ENCODE measurements at regions not wholly inside any gene's neighbourhood (a gene's known extent, or its start where the extent isn't known, plus 50 kb on each side); places are given as distances from the start of the nearest gene placed in this dataset.

DNA sequence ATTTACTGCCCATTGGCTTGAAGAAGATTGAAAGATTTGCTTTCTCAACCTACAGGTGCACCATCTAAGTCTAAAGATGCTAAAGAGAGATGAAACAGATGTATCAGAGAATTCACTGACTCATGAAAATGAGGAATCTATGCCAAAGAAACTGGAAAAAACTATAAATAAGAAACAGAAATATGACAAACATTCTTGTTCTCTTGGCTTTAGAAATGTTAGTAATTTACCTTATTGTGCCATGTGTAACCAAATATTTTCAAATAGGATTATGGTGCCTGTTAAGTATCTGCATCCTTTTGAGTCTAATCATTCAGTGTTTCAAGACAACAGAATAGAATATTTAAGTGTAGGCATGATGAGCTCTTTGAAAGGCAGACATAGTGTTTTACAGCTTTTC is 271.5 kb downstream of the MEX3B start:
- Mint-ChIP-seq H3K9me3 (ENCODE audit: unreplicated experiment) (peaks cover 10% of the 10 kb centered on the region), H3K4me1 (ENCODE audit: low read depth, unreplicated experiment) (no peaks in the 10 kb centered on the region), H3K36me3 (ENCODE audit: insufficient read depth, unreplicated experiment) (no peaks in the 10 kb centered on the region), H3K4me3 (ENCODE audit: unreplicated experiment) (no peak overlapping the region), H3K27ac (ENCODE audit: unreplicated experiment) (no peak overlapping the region), H3K27me3 (ENCODE audit: insufficient read depth, unreplicated experiment) (no peaks in the 10 kb centered on the region)
- intact Hi-C loops (cut with micrococcal nuclease; ENCODE audit: unreplicated experiment): no loop called here
- TF ChIP-seq, protein P1, sequence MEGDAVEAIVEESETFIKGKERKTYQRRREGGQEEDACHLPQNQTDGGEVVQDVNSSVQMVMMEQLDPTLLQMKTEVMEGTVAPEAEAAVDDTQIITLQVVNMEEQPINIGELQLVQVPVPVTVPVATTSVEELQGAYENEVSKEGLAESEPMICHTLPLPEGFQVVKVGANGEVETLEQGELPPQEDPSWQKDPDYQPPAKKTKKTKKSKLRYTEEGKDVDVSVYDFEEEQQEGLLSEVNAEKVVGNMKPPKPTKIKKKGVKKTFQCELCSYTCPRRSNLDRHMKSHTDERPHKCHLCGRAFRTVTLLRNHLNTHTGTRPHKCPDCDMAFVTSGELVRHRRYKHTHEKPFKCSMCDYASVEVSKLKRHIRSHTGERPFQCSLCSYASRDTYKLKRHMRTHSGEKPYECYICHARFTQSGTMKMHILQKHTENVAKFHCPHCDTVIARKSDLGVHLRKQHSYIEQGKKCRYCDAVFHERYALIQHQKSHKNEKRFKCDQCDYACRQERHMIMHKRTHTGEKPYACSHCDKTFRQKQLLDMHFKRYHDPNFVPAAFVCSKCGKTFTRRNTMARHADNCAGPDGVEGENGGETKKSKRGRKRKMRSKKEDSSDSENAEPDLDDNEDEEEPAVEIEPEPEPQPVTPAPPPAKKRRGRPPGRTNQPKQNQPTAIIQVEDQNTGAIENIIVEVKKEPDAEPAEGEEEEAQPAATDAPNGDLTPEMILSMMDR (IDR thresholded peaks at IDR 0.05; ENCODE audit: insufficient read depth in 1 of 2, low read depth in 1 of 2, low read length in 1 of 2, severe bottlenecking in 1 of 2, unreplicated experiment in 1 of 2): no peak
- DNase-seq: no peak
- H3K4me1 ChIP-seq: no peaks in the 10 kb centered on the region
- H3K27me3 ChIP-seq (replicated peaks; ENCODE audit: control insufficient read depth, insufficient read depth, low read length): no peaks in the 10 kb centered on the region
- H3K36me3 ChIP-seq (ENCODE audit: control insufficient read depth, insufficient read depth, low read length): no peaks in the 10 kb centered on the region
- ChIA-PET CTCF (no interaction called here), POLR2A (no interaction called here)
- H3K9me3 ChIP-seq: no peaks in the 10 kb centered on the region
- no TSS peak for BruUV-seq (replicated peaks)
- no peak overlapping the region for H3K4me3 ChIP-seq (ENCODE audit: low read depth, low read length)

DNA sequence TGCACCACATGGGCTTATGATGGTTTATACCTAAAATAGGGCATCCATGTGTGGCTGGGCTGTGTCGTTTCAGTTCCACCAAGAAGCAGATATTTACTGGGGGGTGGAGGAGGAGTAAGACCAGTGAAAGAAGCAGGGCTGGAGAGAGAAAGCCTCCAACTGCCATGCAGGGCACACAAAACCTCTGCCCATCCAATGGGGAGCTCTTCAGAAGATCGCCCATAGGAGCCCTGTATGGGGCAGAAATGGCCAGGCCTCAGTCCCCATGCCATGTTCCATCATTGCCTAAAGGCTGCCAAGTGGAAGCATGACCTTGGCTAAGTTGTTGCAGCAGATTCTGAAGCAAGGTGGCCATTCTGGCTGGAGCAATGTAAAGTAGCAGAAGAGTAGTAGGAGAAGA is 277.0 kb downstream of the MEX3B start:
- no peaks in the 10 kb centered on the region for H3K27me3 Mint-ChIP-seq (ENCODE audit: insufficient read depth, unreplicated experiment)
- Histone ChIP-seq H3K4me1 (no peaks in the 10 kb centered on the region), H3K4me3 (ENCODE audit: low read depth, low read length) (no peak overlapping the region), H3K9me3 (no peaks in the 10 kb centered on the region), H3K27me3 (replicated peaks; ENCODE audit: control insufficient read depth, insufficient read depth, low read length) (no peaks in the 10 kb centered on the region; the same call in 1 of the 2 replicates), H3K36me3 (ENCODE audit: control insufficient read depth, insufficient read depth, low read length) (no peaks in the 10 kb centered on the region)
- no peaks in the 10 kb centered on the region for H3K4me1 Mint-ChIP-seq (ENCODE audit: low read depth, unreplicated experiment)
- TF ChIP-seq, protein P1 (IDR thresholded peaks at IDR 0.05; ENCODE audit: insufficient read depth in 1 of 2, low read depth in 1 of 2, low read length in 1 of 2, severe bottlenecking in 1 of 2, unreplicated experiment in 1 of 2): no peak
- intact Hi-C loops (cut with micrococcal nuclease; ENCODE audit: unreplicated experiment): no loop called here
- ChIA-PET CTCF (no interaction called here), POLR2A (no interaction called here)
- peaks cover 19% of the 10 kb centered on the region for H3K9me3 Mint-ChIP-seq (ENCODE audit: unreplicated experiment)
- H3K36me3 Mint-ChIP-seq (ENCODE audit: insufficient read depth, unreplicated experiment): no peaks in the 10 kb centered on the region
- DNase-seq: no peak
- H3K4me3 Mint-ChIP-seq (ENCODE audit: unreplicated experiment): no peak overlapping the region
- H3K27ac Mint-ChIP-seq (ENCODE audit: unreplicated experiment): no peak overlapping the region
- BruUV-seq (replicated peaks): no TSS peak

DNA sequence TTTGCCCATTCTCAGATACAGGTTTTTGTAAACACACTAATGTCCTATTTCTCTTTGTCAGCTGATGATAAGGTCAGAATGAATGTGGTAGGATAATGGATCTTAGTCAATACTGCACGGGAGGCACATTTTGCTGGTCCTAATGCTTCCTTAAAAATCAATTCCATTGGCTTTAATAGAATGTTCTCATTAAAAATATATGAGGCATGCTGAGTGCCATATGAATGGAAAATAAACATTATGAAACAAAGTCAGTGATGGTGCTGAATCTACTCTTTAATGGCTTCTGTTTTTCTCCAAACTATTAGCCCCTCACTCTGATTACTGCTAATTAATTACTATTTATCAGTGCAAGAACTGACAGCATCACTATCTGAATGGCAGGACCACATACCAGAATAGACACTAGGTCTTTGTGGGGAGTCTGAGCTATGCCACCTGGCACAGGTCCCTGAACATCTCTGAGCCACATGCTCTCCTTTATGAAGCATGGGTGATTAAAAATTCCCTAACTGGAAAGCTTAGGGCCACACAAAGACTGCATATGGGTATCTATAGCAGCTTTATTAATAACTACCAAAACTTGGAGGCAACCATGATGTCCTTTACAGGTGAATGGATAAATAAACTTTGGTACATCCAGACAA is 278.9 kb downstream of the MEX3B start:
- H3K9me3 ChIP-seq: no peaks in the 10 kb centered on the region
- H3K36me3 ChIP-seq (ENCODE audit: control insufficient read depth, insufficient read depth, low read length): no peaks in the 10 kb centered on the region
- DNase-seq: no peak
- Mint-ChIP-seq H3K9me3 (ENCODE audit: unreplicated experiment) (peaks cover 19% of the 10 kb centered on the region), H3K27me3 (ENCODE audit: insufficient read depth, unreplicated experiment) (no peaks in the 10 kb centered on the region), H3K4me3 (ENCODE audit: unreplicated experiment) (no peak overlapping the region), H3K4me1 (ENCODE audit: low read depth, unreplicated experiment) (no peaks in the 10 kb centered on the region), H3K27ac (ENCODE audit: unreplicated experiment) (no peak overlapping the region), H3K36me3 (ENCODE audit: insufficient read depth, unreplicated experiment) (no peaks in the 10 kb centered on the region)
- CTCF ChIA-PET: no interaction called here
- POLR2A ChIA-PET: interaction anchor here (0.6 kb wide), 1 partner anchor 11 kb away, joined by 6 read pairs; no protein-coding TSS in a partner anchor
- TF ChIP-seq, protein P1 (IDR thresholded peaks at IDR 0.05; ENCODE audit: insufficient read depth in 1 of 2, low read depth in 1 of 2, low read length in 1 of 2, severe bottlenecking in 1 of 2, unreplicated experiment in 1 of 2): no peak
- no peaks in the 10 kb centered on the region for H3K4me1 ChIP-seq
- H3K4me3 ChIP-seq (ENCODE audit: low read depth, low read length): no peak overlapping the region
- intact Hi-C loops (cut with micrococcal nuclease; ENCODE audit: unreplicated experiment): no loop called here
- no TSS peak for BruUV-seq (replicated peaks)
- H3K27me3 ChIP-seq (replicated peaks; ENCODE audit: control insufficient read depth, insufficient read depth, low read length): no peaks in the 10 kb centered on the region; the same call in 1 of the 2 replicates
